Umbilical cord (tissue), 1 donor: ENCODE measurements at regions not wholly inside any gene's neighbourhood (a gene's known extent, or its start where the extent isn't known, plus 50 kb on each side); places are given as distances from the start of the nearest gene placed in this dataset.
"Not testable (repeated sequence)": the region's sequence is repeated elsewhere in the genome, so short reads cannot be mapped to it uniquely, and the experiment has no call there.

Experiments used
- DNase-seq: peaks from one replicate; pipeline ENCODE4 v3.0.0-alpha.2; 2015; ENCODE audit warnings: low spot score

- DNase-seq, result no peak
Measured at GRCh38 chr17:77341069-77341541, 200.3 kb downstream of the SEC14L1 start.

GRCh38 chr17:77342656-77342990, 201.9 kb downstream of the SEC14L1 start:
- not testable (repeated sequence) for DNase-seq

GRCh38 chr17:77343031-77343800, 202.4 kb downstream of the SEC14L1 start:
- DNase-seq, result no peak

GRCh38 chr17:77344038-77344437, 203.3 kb downstream of the SEC14L1 start:
- DNase-seq, result no peak

- DNase-seq, result no peak
Measured at GRCh38 chr17:77345260-77345910, 204.6 kb downstream of the SEC14L1 start.

- no peak for DNase-seq
Measured at GRCh38 chr17:77346765-77347164, 206.0 kb downstream of the SEC14L1 start.

GRCh38 chr17:77347544-77347943, 206.8 kb downstream of the SEC14L1 start:
- no peak for DNase-seq

- peak; percentile 93 for DNase-seq
Measured at GRCh38 chr17:77349976-77350830, 209.4 kb downstream of the SEC14L1 start.

- no peak for DNase-seq
Measured at GRCh38 chr17:77352441-77352840, 211.7 kb downstream of the SEC14L1 start.

GRCh38 chr17:77352996-77353395, 212.2 kb downstream of the SEC14L1 start:
- DNase-seq, result no peak

- DNase-seq, result no peak
Measured at GRCh38 chr17:77353684-77354419, 213.1 kb downstream of the SEC14L1 start.

- DNase-seq, result no peak
Measured at GRCh38 chr17:77354420-77354669, 213.6 kb downstream of the SEC14L1 start.

GRCh38 chr17:77354670-77355455, 214.1 kb downstream of the SEC14L1 start:
- DNase-seq, result peak; percentile 64

GRCh38 chr17:77356109-77356689, 215.4 kb downstream of the SEC14L1 start:
- peak; percentile 20 for DNase-seq

- DNase-seq, result no peak
Measured at GRCh38 chr17:77356690-77357201, 216.0 kb downstream of the SEC14L1 start.

- DNase-seq, result no peak
Measured at GRCh38 chr17:77358801-77359200, 218.0 kb downstream of the SEC14L1 start.

- no peak for DNase-seq
Measured at GRCh38 chr17:77359236-77359635, 218.5 kb downstream of the SEC14L1 start.

- DNase-seq, result no peak
Measured at GRCh38 chr17:77361986-77362620, 221.3 kb downstream of the SEC14L1 start.

- DNase-seq, result no peak
Measured at GRCh38 chr17:77363821-77364361, 223.1 kb downstream of the SEC14L1 start.
